ENCODE measurements at regions not wholly inside any gene's neighbourhood (a gene's known extent, or its start where the extent isn't known, plus 50 kb on each side); places are given as distances from the start of the nearest gene placed in this dataset.
A peak's percentile ranks its signal among the peaks of the same experiment; 100 is the strongest.

DNA sequence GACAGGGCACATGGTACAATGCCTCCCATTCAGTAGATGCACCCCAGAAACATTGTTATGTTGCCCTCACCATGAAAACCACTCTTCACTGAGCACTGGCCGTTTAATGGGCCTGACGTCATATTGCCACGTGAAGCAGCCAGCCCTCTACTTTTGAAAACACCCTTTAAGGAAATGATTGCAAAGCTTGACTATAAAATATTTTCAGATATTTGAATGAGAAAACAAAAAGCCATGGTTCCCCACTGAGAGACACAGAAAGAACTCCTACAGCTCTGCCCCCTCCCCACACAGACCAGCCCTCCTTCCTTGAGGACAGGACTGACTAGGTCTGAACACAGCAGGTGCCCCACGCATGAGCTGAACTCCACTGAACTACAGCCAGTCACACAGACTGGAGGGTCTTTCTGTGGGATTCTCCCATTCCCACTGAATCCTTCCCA is 349.1 kb downstream of the ANAPC1 start:
- Histone ChIP-seq H3K79me1 (ENCODE audit: insufficient read depth, low read depth, low read length, poor library complexity, severe bottlenecking) (no peaks in the 10 kb centered on the region), H3K27ac (ENCODE audit: insufficient read length, low read depth, low read length) (no peak overlapping the region), H3K14ac (ENCODE audit: insufficient read depth, low read length) (no peak overlapping the region), H3K56ac (ENCODE audit: insufficient read length, low read depth, low read length) (no peak overlapping the region), H3K4me1 (ENCODE audit: insufficient read depth, low read length) (peaks cover 2% of the 10 kb centered on the region; the same call in 1 of the 2 replicates), H2BK12ac (ENCODE audit: insufficient read length, low read depth, low read length) (no peak overlapping the region), H3K23ac (ENCODE audit: insufficient read length, low read depth, low read length) (no peak overlapping the region), H3K27me3 (ENCODE audit: insufficient read depth, low read length) (no peaks in the 10 kb centered on the region), H3T11ph (ENCODE audit: low read length) (no peak overlapping the region), H3K4ac (ENCODE audit: low read depth, low read length) (no peak overlapping the region), H3K79me2 (ENCODE audit: insufficient read depth, low read length) (no peaks in the 10 kb centered on the region), H3K9ac (ENCODE audit: extremely low read depth, insufficient read length, low read length) (no peak overlapping the region), H3K18ac (ENCODE audit: insufficient read length, low read depth, low read length) (no peak overlapping the region), H4K20me1 (ENCODE audit: control insufficient read depth, insufficient read depth, insufficient read length) (no peaks in the 10 kb centered on the region), H4K91ac (ENCODE audit: insufficient read length, low read depth, low read length) (no peak overlapping the region), H3K4me2 (ENCODE audit: insufficient read depth, insufficient read length, low read length) (no peak overlapping the region), H3K9me3 (ENCODE audit: control insufficient read depth, low read depth, low read length) (no peaks in the 10 kb centered on the region), H3K23me2 (ENCODE audit: insufficient read length, low read depth, low read length, poor library complexity, severe bottlenecking) (no peaks in the 10 kb centered on the region), H4K8ac (replicated peaks; ENCODE audit: insufficient read length, low read depth, low read length) (no peak overlapping the region), H2BK120ac (ENCODE audit: low read depth, low read length, poor library complexity, severe bottlenecking) (no peak overlapping the region), H2BK20ac (ENCODE audit: low read depth, low read length, poor library complexity, severe bottlenecking) (no peak overlapping the region), H2AFZ (ENCODE audit: low read length) (no peak overlapping the region), H2BK5ac (ENCODE audit: insufficient read length, low read length) (no peak overlapping the region), H4K5ac (ENCODE audit: insufficient read length, low read depth, low read length) (no peak overlapping the region), H2BK15ac (ENCODE audit: low read depth, low read length) (no peak overlapping the region), H2AK5ac (ENCODE audit: insufficient read length, low read length) (no peak overlapping the region)
- TF ChIP-seq, protein P1, sequence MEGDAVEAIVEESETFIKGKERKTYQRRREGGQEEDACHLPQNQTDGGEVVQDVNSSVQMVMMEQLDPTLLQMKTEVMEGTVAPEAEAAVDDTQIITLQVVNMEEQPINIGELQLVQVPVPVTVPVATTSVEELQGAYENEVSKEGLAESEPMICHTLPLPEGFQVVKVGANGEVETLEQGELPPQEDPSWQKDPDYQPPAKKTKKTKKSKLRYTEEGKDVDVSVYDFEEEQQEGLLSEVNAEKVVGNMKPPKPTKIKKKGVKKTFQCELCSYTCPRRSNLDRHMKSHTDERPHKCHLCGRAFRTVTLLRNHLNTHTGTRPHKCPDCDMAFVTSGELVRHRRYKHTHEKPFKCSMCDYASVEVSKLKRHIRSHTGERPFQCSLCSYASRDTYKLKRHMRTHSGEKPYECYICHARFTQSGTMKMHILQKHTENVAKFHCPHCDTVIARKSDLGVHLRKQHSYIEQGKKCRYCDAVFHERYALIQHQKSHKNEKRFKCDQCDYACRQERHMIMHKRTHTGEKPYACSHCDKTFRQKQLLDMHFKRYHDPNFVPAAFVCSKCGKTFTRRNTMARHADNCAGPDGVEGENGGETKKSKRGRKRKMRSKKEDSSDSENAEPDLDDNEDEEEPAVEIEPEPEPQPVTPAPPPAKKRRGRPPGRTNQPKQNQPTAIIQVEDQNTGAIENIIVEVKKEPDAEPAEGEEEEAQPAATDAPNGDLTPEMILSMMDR (conservative IDR thresholded peaks at IDR 0.05): no peak
- no peak for DNase-seq
- Mint-ChIP-seq H3K4me3 (no peak overlapping the region; a peak in 1 of 5 replicates), H3K9me3 (peaks cover 5 to 8% of the 10 kb centered on the region in 2 experiments), H3K36me3 (ENCODE audit: insufficient read depth in 1 of 3, low read depth in 3 of 3) (peaks cover 0 to 20% (median 1%) of the 10 kb centered on the region in 3 experiments; a peak in 3 of 7 replicates), H3K27ac (peak overlapping the region in 2 of 3 experiments; percentile 50 to 93; a peak in 4 of 7 replicates), H3K27me3 (ENCODE audit: low read depth) (0 out of 2 replicates have a peak, but pooled peaks cover 2% of the 10 kb centered on the region), H3K4me1 (peaks cover 28 to 29% of the 10 kb centered on the region in 2 experiments)
- no CpG with 5 or more reads among the region's 4 CpGs for WGBS (ENCODE audit: extremely low coverage, insufficient read length, low lambda C conversion rate)

Measured in H9 (cell line).